ENCODE measurements at regions not wholly inside any gene's neighbourhood (a gene's known extent, or its start where the extent isn't known, plus 50 kb on each side); places are given as distances from the start of the nearest gene placed in this dataset.

- H3K27me3 ChIP-seq (replicated peaks; ENCODE audit: control insufficient read depth, insufficient read depth, low read length): no peaks in the 10 kb centered on the region
- TF ChIP-seq CTCF (IDR thresholded peaks at IDR 0.05; ENCODE audit: insufficient read depth, low read length, poor library complexity, severe bottlenecking): no peak
- H3K36me3 ChIP-seq (ENCODE audit: control insufficient read depth, insufficient read depth, low read length): no peaks in the 10 kb centered on the region
- no peak overlapping the region for H3K4me3 ChIP-seq (replicated peaks; ENCODE audit: low read depth, low read length)
- no peak for DNase-seq (ENCODE audit: extremely low read depth, insufficient read length)
These were observed 68.5 kb upstream of the HMX1 start for GRCh38 chr4:8939840-8940742.

GRCh38 chr4:8939160-8939839 is 67.7 kb upstream of the HMX1 start:
- no peaks in the 10 kb centered on the region for H3K27me3 ChIP-seq (replicated peaks; ENCODE audit: control insufficient read depth, insufficient read depth, low read length)

GRCh38 chr4:8938623-8939022 is 67.0 kb upstream of the HMX1 start:
- no peak for DNase-seq (ENCODE audit: extremely low read depth, insufficient read length)
- TF ChIP-seq CTCF (IDR thresholded peaks at IDR 0.05; ENCODE audit: insufficient read depth, low read length, poor library complexity, severe bottlenecking): no peak
- H3K4me3 ChIP-seq (replicated peaks; ENCODE audit: low read depth, low read length): no peak overlapping the region
- H3K36me3 ChIP-seq (ENCODE audit: control insufficient read depth, insufficient read depth, low read length): no peaks in the 10 kb centered on the region
- no peaks in the 10 kb centered on the region for H3K27me3 ChIP-seq (replicated peaks; ENCODE audit: control insufficient read depth, insufficient read depth, low read length)

More at GRCh38 chr4:8939160-8939839, 67.7 kb upstream of the HMX1 start:
- no peak overlapping the region for H3K4me3 ChIP-seq (replicated peaks; ENCODE audit: low read depth, low read length)
- no peak for TF ChIP-seq CTCF (IDR thresholded peaks at IDR 0.05; ENCODE audit: insufficient read depth, low read length, poor library complexity, severe bottlenecking)
- H3K36me3 ChIP-seq (ENCODE audit: control insufficient read depth, insufficient read depth, low read length): no peaks in the 10 kb centered on the region
- DNase-seq (ENCODE audit: extremely low read depth, insufficient read length): no peak

GRCh38 chr4:8938137-8938536 is 66.5 kb upstream of the HMX1 start:
- no peaks in the 10 kb centered on the region for H3K27me3 ChIP-seq (replicated peaks; ENCODE audit: control insufficient read depth, insufficient read depth, low read length)
- no peaks in the 10 kb centered on the region for H3K36me3 ChIP-seq (ENCODE audit: control insufficient read depth, insufficient read depth, low read length)
- H3K4me3 ChIP-seq (replicated peaks; ENCODE audit: low read depth, low read length): no peak overlapping the region
- TF ChIP-seq CTCF (IDR thresholded peaks at IDR 0.05; ENCODE audit: insufficient read depth, low read length, poor library complexity, severe bottlenecking): no peak
- no peak for DNase-seq (ENCODE audit: extremely low read depth, insufficient read length)

GRCh38 chr4:8932884-8933283 is 61.2 kb upstream of the HMX1 start:
- no peak for TF ChIP-seq CTCF (IDR thresholded peaks at IDR 0.05; ENCODE audit: insufficient read depth, low read length, poor library complexity, severe bottlenecking)
- Histone ChIP-seq H3K27me3 (replicated peaks; ENCODE audit: control insufficient read depth, insufficient read depth, low read length) (no peaks in the 10 kb centered on the region), H3K36me3 (ENCODE audit: control insufficient read depth, insufficient read depth, low read length) (no peaks in the 10 kb centered on the region), H3K4me3 (replicated peaks; ENCODE audit: low read depth, low read length) (no peak overlapping the region)
- no peak for DNase-seq (ENCODE audit: extremely low read depth, insufficient read length)

Measured in GM06990 (cell line).